CD14-positive monocyte (primary cell): ENCODE measurements at regions not wholly inside any gene's neighbourhood (a gene's known extent, or its start where the extent isn't known, plus 50 kb on each side); places are given as distances from the start of the nearest gene placed in this dataset.

ENCODE experiments used
- DNase-seq, 3 donors: peaks; one replicate each; pipeline ENCODE4 v3.0.0-alpha.2; 2011 to 2022
- H2AFZ ChIP-seq: 2 replicates; pipeline ENCODE4 v1.6.0; 2012; ENCODE audit warnings: mild to moderate bottlenecking, low read depth, low read length, inconsistent platforms; ENCODE audit not compliant: insufficient read depth, poor library complexity, severe bottlenecking
- H3K27ac ChIP-seq, 2 donors: 1 replicate in 1 of 2; 2 replicates in 1 of 2; pipeline ENCODE4 v1.5.1; 2012 to 2013; ENCODE audit warnings: low read length in 2 of 2, control low read depth in 1 of 2, inconsistent platforms in 1 of 2, low read depth in 1 of 2, mild to moderate bottlenecking in 1 of 2
- H3K27me3 ChIP-seq, 2 donors: one replicate each; pipeline versions ENCODE4 v1.6.0 to v1.6.1; 2011 to 2013; ENCODE audit warnings: low read length in 2 of 2; ENCODE audit not compliant: control insufficient read depth in 2 of 2, insufficient read depth in 2 of 2
- H3K36me3 ChIP-seq, 2 donors: replicated peaks in 1 of 2; 1 replicate in 1 of 2; 2 replicates in 1 of 2; pipeline versions ENCODE4 v1.5.1 to v1.6.1; 2012 to 2013; ENCODE audit warnings: low read length in 2 of 2, control low read depth in 1 of 2, inconsistent platforms in 1 of 2, mild to moderate bottlenecking in 1 of 2; ENCODE audit not compliant: insufficient read depth in 2 of 2, control insufficient read depth in 1 of 2
- H3K4me1 ChIP-seq, 2 donors: 1 replicate in 1 of 2; 2 replicates in 1 of 2; pipeline versions ENCODE4 v1.5.1 to v1.6.1; 2012 to 2013; ENCODE audit warnings: low read length in 2 of 2, control low read depth in 1 of 2, inconsistent platforms in 1 of 2, mild to moderate bottlenecking in 1 of 2, moderate library complexity in 1 of 2; ENCODE audit not compliant: insufficient read depth in 2 of 2, control insufficient read depth in 1 of 2
- H3K4me2 ChIP-seq: replicated peaks from 2 replicates; pipeline ENCODE3; 2012; ENCODE audit warnings: low read length, moderate library complexity, mild to moderate bottlenecking; ENCODE audit not compliant: poor library complexity, severe bottlenecking; ENCODE audit errors: extremely low read depth
- H3K4me3 ChIP-seq, 3 experiments: fragments of 200-600 bp in 1 of 3; sonication (generic) in 1 of 3; replicated peaks in 1 of 3; 1 replicate in 2 of 3; 2 replicates in 1 of 3; pipeline ENCODE4 v1.5.1; 2011 to 2013; ENCODE audit warnings: low read length in 3 of 3, mild to moderate bottlenecking in 3 of 3, control low read depth in 2 of 3, low read depth in 2 of 3, inconsistent platforms in 1 of 3, moderate library complexity in 1 of 3
- H3K79me2 ChIP-seq: 2 replicates; pipeline ENCODE4 v1.6.0; 2012; ENCODE audit warnings: mild to moderate bottlenecking, control low read depth, inconsistent platforms, low read length, moderate library complexity; ENCODE audit not compliant: insufficient read depth
- H3K9ac ChIP-seq: 2 replicates; pipeline ENCODE4 v1.6.0; 2017; ENCODE audit warnings: low read length, mild to moderate bottlenecking; ENCODE audit not compliant: insufficient read depth, poor library complexity, severe bottlenecking
- H3K9me3 ChIP-seq, 2 donors: replicated peaks in 1 of 2; 1 replicate in 1 of 2; 2 replicates in 1 of 2; pipeline versions ENCODE4 v1.5.1 to v1.6.1; 2012 to 2013; ENCODE audit warnings: low read length in 2 of 2, control low read depth in 1 of 2; ENCODE audit not compliant: control insufficient read depth in 1 of 2, insufficient read depth in 1 of 2
- H4K20me1 ChIP-seq: 2 replicates; pipeline ENCODE4 v1.6.0; 2012; ENCODE audit warnings: mild to moderate bottlenecking, low read length, control low read depth, moderate library complexity; ENCODE audit not compliant: insufficient read depth
- H3K27ac Mint-ChIP-seq, 7 donors: one replicate each; pipeline ENCODE4 v1.8.0; 2020; ENCODE audit warnings: mild to moderate bottlenecking in 7 of 7, mixed read lengths in 7 of 7, moderate library complexity in 6 of 7, inconsistent platforms in 2 of 7
- H3K27me3 Mint-ChIP-seq, 3 donors: one replicate each; pipeline ENCODE4 v1.8.0; 2021 to 2022; ENCODE audit warnings: low read depth in 3 of 3, mild to moderate bottlenecking in 3 of 3, mixed read lengths in 3 of 3, moderate library complexity in 3 of 3, inconsistent platforms in 1 of 3
- H3K36me3 Mint-ChIP-seq, 2 donors: one replicate each; pipeline ENCODE4 v1.8.0; 2020; ENCODE audit warnings: mixed read lengths in 2 of 2, inconsistent platforms in 1 of 2, mild to moderate bottlenecking in 1 of 2
- H3K4me1 Mint-ChIP-seq: one replicate; pipeline ENCODE4 v1.8.0; 2020; ENCODE audit warnings: mild to moderate bottlenecking, mixed read lengths
- H3K4me3 Mint-ChIP-seq, 2 donors: one replicate each; pipeline ENCODE4 v1.8.0; 2020; ENCODE audit warnings: mild to moderate bottlenecking in 2 of 2, mixed read lengths in 2 of 2, moderate library complexity in 1 of 2
- H3K9me3 Mint-ChIP-seq, 7 donors: one replicate each; pipeline ENCODE4 v1.8.0; 2020 to 2022; ENCODE audit warnings: mixed read lengths in 7 of 7, mild to moderate bottlenecking in 6 of 7, moderate library complexity in 6 of 7, inconsistent platforms in 2 of 7
- CTCF ChIP-seq: fragments of 200-600 bp; IDR thresholded peaks from one replicate; pipeline ENCODE4 v1.8.0; 2022; ENCODE audit warnings: antibody characterized with exemption, mild to moderate bottlenecking
- whole genome bisulfite sequencing: methylation state at CpG from one replicate; pipeline ENCODE4 v1.1.5; 2013; ENCODE audit warnings: missing lambda C conversion rate; ENCODE audit not compliant: insufficient coverage; 5-methylcytosine and 5-hydroxymethylcytosine counted together
- intact Hi-C, 2 donors: fragments of 100-400 bp; cut with micrococcal nuclease; formaldehyde crosslinking; loops; one replicate each; pipeline versions ENCODE4 v1.15.0 to v1.15.1; 2023

GRCh38 chr1:82867781-82868180 lies 1067.0 kb downstream of the ADGRL2 start:
- H3K27me3 Mint-ChIP-seq: no peaks in the 10 kb centered on the region
- no peak overlapping the region for H3K27ac Mint-ChIP-seq
- no peaks in the 10 kb centered on the region for H3K36me3 Mint-ChIP-seq
- intact Hi-C loops: no loop called here
- no peak for DNase-seq
- Histone ChIP-seq H3K36me3 (no peaks in the 10 kb centered on the region), H2AFZ (no peak overlapping the region), H3K4me1 (no peaks in the 10 kb centered on the region), H3K27ac (no peak overlapping the region), H3K9me3 (no peaks in the 10 kb centered on the region), H3K27me3 (no peaks in the 10 kb centered on the region), H3K9ac (no peak overlapping the region), H3K79me2 (no peaks in the 10 kb centered on the region), H3K4me2 (no peak overlapping the region), H3K4me3 (no peak overlapping the region), H4K20me1 (no peaks in the 10 kb centered on the region)
- WGBS: 76% methylated on average over 2 of the region's 4 CpGs
- peaks cover 1 to 9% (median 4%) of the 10 kb centered on the region in 7 donors for H3K9me3 Mint-ChIP-seq
- H3K4me3 Mint-ChIP-seq: no peak overlapping the region
- no peaks in the 10 kb centered on the region for H3K4me1 Mint-ChIP-seq
- no peak for TF ChIP-seq CTCF

- no peaks in the 10 kb centered on the region for H3K36me3 ChIP-seq
- H3K9ac ChIP-seq: no peak overlapping the region
- Mint-ChIP-seq H3K27me3 (no peaks in the 10 kb centered on the region), H3K36me3 (no peaks in the 10 kb centered on the region), H3K4me3 (no peak overlapping the region), H3K4me1 (no peaks in the 10 kb centered on the region), H3K27ac (no peak overlapping the region), H3K9me3 (peaks cover 0 to 5% (median 2%) of the 10 kb centered on the region in 7 donors)
- H3K27me3 ChIP-seq: no peaks in the 10 kb centered on the region
- H2AFZ ChIP-seq: no peak overlapping the region
- WGBS: no CpG with 5 or more reads among the region's 2 CpGs
- no peaks in the 10 kb centered on the region for H4K20me1 ChIP-seq
- H3K4me3 ChIP-seq: no peak overlapping the region
- no peaks in the 10 kb centered on the region for H3K79me2 ChIP-seq
- H3K4me2 ChIP-seq: no peak overlapping the region
- no peak for TF ChIP-seq CTCF
- no peak overlapping the region for H3K27ac ChIP-seq
- no peaks in the 10 kb centered on the region for H3K4me1 ChIP-seq
- DNase-seq: no peak
- no peaks in the 10 kb centered on the region for H3K9me3 ChIP-seq
- intact Hi-C loops: no loop called here
Observed at GRCh38 chr1:82861749-82862148, 1061.0 kb downstream of the ADGRL2 start.
